ENCODE measurements at regions not wholly inside any gene's neighbourhood (a gene's known extent, or its start where the extent isn't known, plus 50 kb on each side); places are given as distances from the start of the nearest gene placed in this dataset.

- TF ChIP-seq, protein P1, sequence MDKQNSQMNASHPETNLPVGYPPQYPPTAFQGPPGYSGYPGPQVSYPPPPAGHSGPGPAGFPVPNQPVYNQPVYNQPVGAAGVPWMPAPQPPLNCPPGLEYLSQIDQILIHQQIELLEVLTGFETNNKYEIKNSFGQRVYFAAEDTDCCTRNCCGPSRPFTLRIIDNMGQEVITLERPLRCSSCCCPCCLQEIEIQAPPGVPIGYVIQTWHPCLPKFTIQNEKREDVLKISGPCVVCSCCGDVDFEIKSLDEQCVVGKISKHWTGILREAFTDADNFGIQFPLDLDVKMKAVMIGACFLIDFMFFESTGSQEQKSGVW (CRISPR knock-in tag; IDR thresholded peaks at IDR 0.05; ENCODE audit: borderline replicate concordance), result no peak
- no peak for TF ChIP-seq ZNF788 (CRISPR knock-in tag; IDR thresholded peaks at IDR 0.05; ENCODE audit: borderline replicate concordance)
- TF ChIP-seq KAT7 (CRISPR knock-in tag; IDR thresholded peaks at IDR 0.05; ENCODE audit: borderline replicate concordance), result no peak
- peak; percentile 44; the same call in 1 of the 2 replicates for TF ChIP-seq PITX1 (CRISPR knock-in tag; IDR thresholded peaks at IDR 0.05)
- TF ChIP-seq ZNF3 (CRISPR knock-in tag; IDR thresholded peaks at IDR 0.05), result no peak
- TF ChIP-seq ARNTL (CRISPR knock-in tag; IDR thresholded peaks at IDR 0.05), result no peak
- no peak for TF ChIP-seq POLR2AphosphoS2 (IDR thresholded peaks at IDR 0.05; ENCODE audit: low read depth, low read length)
- TF ChIP-seq ZBTB34 (CRISPR knock-in tag; IDR thresholded peaks at IDR 0.05), result no peak
- TF ChIP-seq NFATC3 (CRISPR knock-in tag; IDR thresholded peaks at IDR 0.05), result no peak
- no peak for TF ChIP-seq AGO2 (optimal IDR thresholded peaks at IDR 0.05; ENCODE audit: low read depth, low read length)
- TF ChIP-seq ZNF567 (CRISPR knock-in tag; IDR thresholded peaks at IDR 0.05; ENCODE audit: borderline replicate concordance), result no peak
- TF ChIP-seq PREB (CRISPR knock-in tag; IDR thresholded peaks at IDR 0.05), result no peak
- TF ChIP-seq RNF2 (conservative IDR thresholded peaks at IDR 0.05; ENCODE audit: low read depth), result no peak
- no peak for TF ChIP-seq TEAD2 (CRISPR knock-in tag; IDR thresholded peaks at IDR 0.05)
- TF ChIP-seq, protein P2, sequence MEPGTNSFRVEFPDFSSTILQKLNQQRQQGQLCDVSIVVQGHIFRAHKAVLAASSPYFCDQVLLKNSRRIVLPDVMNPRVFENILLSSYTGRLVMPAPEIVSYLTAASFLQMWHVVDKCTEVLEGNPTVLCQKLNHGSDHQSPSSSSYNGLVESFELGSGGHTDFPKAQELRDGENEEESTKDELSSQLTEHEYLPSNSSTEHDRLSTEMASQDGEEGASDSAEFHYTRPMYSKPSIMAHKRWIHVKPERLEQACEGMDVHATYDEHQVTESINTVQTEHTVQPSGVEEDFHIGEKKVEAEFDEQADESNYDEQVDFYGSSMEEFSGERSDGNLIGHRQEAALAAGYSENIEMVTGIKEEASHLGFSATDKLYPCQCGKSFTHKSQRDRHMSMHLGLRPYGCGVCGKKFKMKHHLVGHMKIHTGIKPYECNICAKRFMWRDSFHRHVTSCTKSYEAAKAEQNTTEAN (CRISPR knock-in tag; conservative IDR thresholded peaks at IDR 0.05), result no peak
- no peak for TF ChIP-seq NFRKB (IDR thresholded peaks at IDR 0.05)
- no peak for TF ChIP-seq HDAC6 (IDR thresholded peaks at IDR 0.05; ENCODE audit: low read depth, low read length)
- TF ChIP-seq NR3C1 (CRISPR knock-in tag; IDR thresholded peaks at IDR 0.05), result no peak
- no peak for TF ChIP-seq ZNF660 (CRISPR knock-in tag; IDR thresholded peaks at IDR 0.05; ENCODE audit: borderline replicate concordance, low read depth)
- TF ChIP-seq RFX3 (CRISPR knock-in tag; IDR thresholded peaks at IDR 0.05), result no peak
- no peak for TF ChIP-seq ZNF260 (CRISPR knock-in tag; IDR thresholded peaks at IDR 0.05; ENCODE audit: borderline replicate concordance, low read depth)
- peak; percentile 77 for TF ChIP-seq SOX13 (IDR thresholded peaks at IDR 0.05)
- TF ChIP-seq SOX13 (CRISPR knock-in tag; conservative IDR thresholded peaks at IDR 0.05 in 1 of 2, IDR thresholded peaks at IDR 0.05 in 1 of 2), result peak in 1 of 2 experiments; percentile 90; a peak in 2 of 4 replicates
- TF ChIP-seq SRF (IDR thresholded peaks at IDR 0.05; ENCODE audit: low read depth, low read length), result no peak
- no peak for TF ChIP-seq GPN1 (CRISPR knock-in tag; IDR thresholded peaks at IDR 0.05; ENCODE audit: borderline replicate concordance)
- TF ChIP-seq MATR3 (CRISPR knock-in tag; IDR thresholded peaks at IDR 0.05), result no peak
- TF ChIP-seq ZNF841 (CRISPR knock-in tag; IDR thresholded peaks at IDR 0.05; ENCODE audit: borderline replicate concordance), result no peak
- TF ChIP-seq SNRNP70 (IDR thresholded peaks at IDR 0.05; ENCODE audit: low read depth, low read length), result no peak
- no peak for TF ChIP-seq MIXL1 (CRISPR knock-in tag; IDR thresholded peaks at IDR 0.05)
- TF ChIP-seq TCF12 (IDR thresholded peaks at IDR 0.05), result no peak
- TF ChIP-seq TCF12 (CRISPR knock-in tag; IDR thresholded peaks at IDR 0.05), result no peak
Observed at GRCh38 chr5:102138243-102138653, 157.8 kb downstream of the SLCO4C1 start (continued).
